Activated CD8-positive, alpha-beta memory T cell treated with anti-CD3 and anti-CD28 coated beads, Interleukin-2, amount 10 ng/mL, durations not matched to agents 7 days and 5 days (primary cell): ENCODE measurements at regions not wholly inside any gene's neighbourhood (a gene's known extent, or its start where the extent isn't known, plus 50 kb on each side); places are given as distances from the start of the nearest gene placed in this dataset.

Experiments used
- ATAC-seq: fragments of 150-1000 bp; cut with Tn5 transposase; one replicate; pipeline ENCODE4 v1.10.0; 2021; ENCODE audit warnings: moderate library complexity
- CTCF ChIA-PET: fragments of 350-600 bp; sonication (Branson Sonifier 250); formaldehyde crosslinking; loops from one replicate; lab custom pipeline; 2021; ENCODE audit warnings: antibody characterized with exemption; lab: Charles Lee
- DNase-seq: peaks from one replicate; pipeline ENCODE4 v3.0.0-alpha.2; 2020
- H3K27ac Mint-ChIP-seq: one replicate; pipeline ENCODE4 v1.8.0; 2021; ENCODE audit warnings: mild to moderate bottlenecking, mixed read lengths
- H3K27me3 Mint-ChIP-seq: one replicate; pipeline ENCODE4 v1.8.0; 2021; ENCODE audit warnings: mixed read lengths
- H3K36me3 Mint-ChIP-seq: one replicate; pipeline ENCODE4 v1.8.0; 2021; ENCODE audit warnings: mild to moderate bottlenecking, mixed read lengths
- H3K4me1 Mint-ChIP-seq: one replicate; pipeline ENCODE4 v1.8.0; 2021; ENCODE audit warnings: mixed read lengths
- H3K4me3 Mint-ChIP-seq: one replicate; pipeline ENCODE4 v1.8.0; 2021; ENCODE audit warnings: mild to moderate bottlenecking, moderate library complexity, mixed read lengths
- H3K9me3 Mint-ChIP-seq: one replicate; pipeline ENCODE4 v1.8.0; 2022; ENCODE audit warnings: low read depth, mixed read lengths

DNA sequence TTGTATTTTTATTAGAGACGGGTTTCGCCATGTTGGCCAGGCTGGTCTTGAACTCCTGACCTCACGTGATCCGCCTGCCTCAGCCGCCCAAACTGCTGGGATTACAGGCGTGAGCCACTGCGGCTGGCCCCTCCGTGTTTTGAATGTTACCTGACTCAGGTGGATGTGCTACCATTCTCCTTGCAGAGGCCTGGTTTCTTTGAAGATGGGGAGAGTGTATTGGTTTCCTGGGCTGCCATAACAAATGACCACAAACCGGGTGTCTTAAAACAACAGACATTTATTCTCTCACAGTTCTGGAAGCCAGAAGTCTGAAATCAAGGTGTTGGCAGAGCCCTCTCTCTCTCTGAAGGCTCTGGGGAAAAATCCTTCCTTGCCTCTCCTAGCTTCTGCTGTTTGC, 98.0 kb downstream of the IRF2BPL start:
- Mint-ChIP-seq H3K36me3 (peaks cover 1% of the 10 kb centered on the region), H3K9me3 (no peaks in the 10 kb centered on the region), H3K4me3 (no peak overlapping the region), H3K27me3 (no peaks in the 10 kb centered on the region), H3K4me1 (peaks cover 61% of the 10 kb centered on the region), H3K27ac (peak overlapping the region; percentile 64)
- ATAC-seq (no peak), DNase-seq (no peak)
- CTCF ChIA-PET = interaction anchor here (0.9 to 5.3 kb wide), 14 partner anchors 11 to 141 kb away, joined by 3 to 31 read pairs (median 5); no protein-coding TSS in a partner anchor

GRCh38 chr14:76929927-76930326, 98.6 kb downstream of the IRF2BPL start:
- Mint-ChIP-seq H3K27me3 (no peaks in the 10 kb centered on the region), H3K4me1 (peaks cover 65% of the 10 kb centered on the region), H3K36me3 (peaks cover 1% of the 10 kb centered on the region), H3K4me3 (peak overlapping the region; percentile 58), H3K27ac (peak overlapping the region; percentile 89), H3K9me3 (no peaks in the 10 kb centered on the region)
- CTCF ChIA-PET = interaction anchor here (0.7 to 5.3 kb wide), 18 partner anchors 10 to 141 kb away, joined by 3 to 31 read pairs (median 5); no protein-coding TSS in a partner anchor
- ATAC-seq (peak; percentile 79), DNase-seq (peak; percentile 82)

DNA sequence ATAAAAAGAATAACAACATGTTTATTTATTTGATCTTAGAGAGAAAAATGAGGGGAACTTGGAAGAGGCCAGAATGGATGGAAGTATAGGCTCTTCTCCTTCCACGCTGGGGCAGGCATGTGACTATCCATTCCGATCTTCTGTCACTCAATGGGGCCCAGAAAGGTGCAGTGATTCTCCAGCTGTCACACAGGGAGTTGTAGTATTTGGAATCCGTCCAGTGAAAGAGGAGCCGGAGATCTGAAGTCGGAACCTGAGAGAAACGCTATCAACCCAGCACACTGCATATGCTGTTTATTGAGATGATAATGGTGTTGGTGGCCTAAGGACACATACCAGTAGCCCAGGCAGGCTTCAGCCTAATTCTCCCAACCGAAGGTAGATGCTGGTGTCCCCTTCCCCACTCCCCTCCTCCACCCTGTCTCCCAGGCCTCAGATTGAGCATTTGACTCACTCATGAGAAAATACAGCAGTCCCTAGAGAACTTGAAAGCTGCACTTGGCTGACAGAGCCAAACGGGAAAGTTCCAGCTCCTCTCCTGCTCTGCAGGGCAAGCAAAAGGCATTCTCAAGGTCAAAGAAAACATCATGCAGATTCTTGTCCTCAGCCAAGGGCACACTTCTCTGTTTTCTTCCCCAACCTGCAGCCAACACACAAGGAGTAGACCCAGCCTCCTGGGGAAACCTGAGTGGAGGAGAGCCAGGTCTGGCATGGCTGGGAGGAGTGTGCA, 100.4 kb downstream of the IRF2BPL start:
- Mint-ChIP-seq H3K9me3 (no peaks in the 10 kb centered on the region), H3K27ac (peak overlapping the region; percentile 27), H3K36me3 (peaks cover 1% of the 10 kb centered on the region), H3K27me3 (no peaks in the 10 kb centered on the region), H3K4me1 (peaks cover 65% of the 10 kb centered on the region), H3K4me3 (no peak overlapping the region)
- CTCF ChIA-PET = interaction anchor here (1.6 to 5.3 kb wide), 3 partner anchors 13 to 113 kb away, joined by 4 to 31 read pairs (median 5); no protein-coding TSS in a partner anchor
- no peak for ATAC-seq
- DNase-seq = no peak

- H3K4me3 Mint-ChIP-seq = peak overlapping the region; percentile 32
- CTCF ChIA-PET = interaction anchor here (0.9 to 7.1 kb wide), 6 partner anchors 9 to 127 kb away, joined by 3 to 58 read pairs (median 4); no protein-coding TSS in a partner anchor
- peaks cover 1% of the 10 kb centered on the region for H3K36me3 Mint-ChIP-seq
- ATAC-seq = peak; percentile 79
- no peaks in the 10 kb centered on the region for H3K27me3 Mint-ChIP-seq
- no peaks in the 10 kb centered on the region for H3K9me3 Mint-ChIP-seq
- H3K27ac Mint-ChIP-seq = peak overlapping the region; percentile 79
- H3K4me1 Mint-ChIP-seq = peaks cover 65% of the 10 kb centered on the region
- peak; percentile 88 for DNase-seq
These were observed 100.5 kb downstream of the LRRC74A start for GRCh38 chr14:76926521-76927251.

DNA sequence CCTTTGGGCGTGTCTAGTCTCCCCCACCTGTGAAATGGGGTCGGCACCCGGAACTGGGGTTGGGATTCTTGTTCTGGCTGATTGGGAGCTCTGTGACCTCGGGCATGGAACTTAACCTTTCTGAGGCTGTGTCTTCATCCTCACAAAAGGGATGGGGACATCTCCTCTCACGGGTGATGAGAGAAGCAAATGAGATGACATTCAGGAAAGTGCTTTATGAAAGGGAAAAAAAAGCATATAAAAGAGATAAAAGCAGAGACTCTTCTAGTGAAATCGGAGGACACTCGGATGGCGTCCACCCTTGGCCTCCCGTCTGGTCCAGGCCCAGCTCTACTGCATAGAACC, 98.9 kb downstream of the LRRC74A start:
- H3K9me3 Mint-ChIP-seq = no peaks in the 10 kb centered on the region
- H3K4me3 Mint-ChIP-seq = no peak overlapping the region
- CTCF ChIA-PET = interaction anchor here (1.1 to 7.1 kb wide), 7 partner anchors 8 to 146 kb away, joined by 3 to 58 read pairs (median 3); no protein-coding TSS in a partner anchor
- peaks cover 1% of the 10 kb centered on the region for H3K36me3 Mint-ChIP-seq
- no peak for DNase-seq
- H3K4me1 Mint-ChIP-seq = peaks cover 51% of the 10 kb centered on the region
- ATAC-seq = no peak
- H3K27me3 Mint-ChIP-seq = no peaks in the 10 kb centered on the region
- H3K27ac Mint-ChIP-seq = no peak overlapping the region

DNA sequence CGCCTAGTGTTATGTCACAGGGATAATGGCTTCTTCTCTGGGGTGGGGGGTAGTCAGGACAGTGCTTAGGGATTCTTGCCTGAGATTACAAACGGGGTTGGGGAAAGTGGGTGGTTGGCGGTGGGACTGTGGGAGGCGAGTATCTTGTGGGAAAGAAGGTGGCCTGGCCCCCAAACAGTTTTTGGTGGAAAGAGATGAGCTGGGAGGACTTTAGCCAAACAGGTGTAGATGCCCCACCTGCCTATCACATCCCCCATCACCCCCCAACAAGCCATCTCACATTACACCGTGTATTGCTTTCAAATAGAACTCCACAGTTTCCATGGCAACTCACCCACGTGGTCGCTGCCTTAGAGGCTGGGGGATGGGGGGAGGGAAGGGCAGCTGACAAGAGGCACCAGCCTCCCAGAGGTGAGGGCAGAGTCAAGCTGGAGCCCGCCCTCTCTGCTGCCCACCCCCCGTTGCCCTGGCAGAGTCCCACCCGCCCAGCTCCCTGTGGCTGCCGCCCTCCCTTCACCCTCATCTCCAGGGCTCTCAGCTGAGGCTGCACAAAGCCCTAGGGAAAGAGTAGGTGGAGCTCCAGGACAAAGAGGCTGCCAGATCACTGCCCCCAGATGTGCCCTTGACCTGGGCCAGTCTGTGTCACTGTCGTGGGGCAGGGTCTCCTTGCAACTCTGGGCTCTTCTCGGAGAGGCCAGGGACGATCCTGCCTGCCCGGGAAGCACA, 98.3 kb downstream of the LRRC74A start:
- no peak overlapping the region for H3K27ac Mint-ChIP-seq
- no peak overlapping the region for H3K4me3 Mint-ChIP-seq
- CTCF ChIA-PET = interaction anchor here (0.8 to 7.1 kb wide), 8 partner anchors 12 to 146 kb away, joined by 3 to 58 read pairs (median 3); no protein-coding TSS in a partner anchor
- H3K36me3 Mint-ChIP-seq = no peaks in the 10 kb centered on the region
- H3K4me1 Mint-ChIP-seq = peaks cover 50% of the 10 kb centered on the region
- no peaks in the 10 kb centered on the region for H3K27me3 Mint-ChIP-seq
- no peaks in the 10 kb centered on the region for H3K9me3 Mint-ChIP-seq
- DNase-seq (peak; percentile 48), ATAC-seq (no peak)

DNA sequence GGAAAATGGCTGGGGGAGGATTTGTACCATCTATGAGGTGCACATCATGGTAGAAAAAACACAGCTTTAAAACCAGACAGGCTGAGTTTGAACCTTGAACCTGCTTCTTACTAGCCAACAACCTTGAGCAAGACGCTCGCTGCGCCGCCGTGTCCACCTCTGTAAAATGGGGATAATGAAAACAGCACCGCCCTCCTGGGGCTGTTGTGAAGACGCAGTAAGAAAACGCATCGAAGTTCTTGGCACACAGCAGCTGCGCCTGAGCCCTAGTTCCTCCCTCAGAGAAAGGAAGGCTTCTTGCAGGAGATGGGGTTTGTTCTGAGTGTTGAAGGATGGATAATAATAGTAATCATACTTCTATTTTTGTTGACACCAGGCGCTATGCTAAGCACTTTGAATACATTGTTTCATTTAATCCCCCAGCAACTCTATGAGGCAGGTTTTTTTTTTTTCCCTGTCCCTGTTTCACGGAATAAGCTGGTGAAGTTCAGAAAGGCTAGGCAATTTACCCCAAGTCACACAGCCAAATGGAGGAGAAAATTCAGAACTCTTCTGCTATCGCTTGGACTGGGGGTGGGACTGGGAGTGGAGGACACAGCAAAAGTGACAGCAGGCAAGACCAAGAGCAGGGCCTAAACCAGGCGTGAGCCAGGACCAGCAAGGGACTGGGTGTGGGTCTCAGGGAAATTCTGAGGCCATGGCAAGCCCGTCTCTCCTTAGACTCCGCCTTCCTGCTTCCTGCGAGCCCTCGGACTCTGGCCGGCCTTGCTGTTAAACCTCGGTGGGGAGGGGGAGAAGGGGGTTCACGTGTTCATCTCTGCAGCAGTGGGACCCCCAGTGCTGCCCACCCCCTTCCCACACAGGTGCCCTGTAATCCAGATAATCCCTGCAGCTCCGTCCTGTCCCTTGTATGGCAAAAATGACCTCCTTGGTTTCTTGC, 97.5 kb downstream of the LRRC74A start:
- Mint-ChIP-seq H3K4me1 (peaks cover 44% of the 10 kb centered on the region), H3K9me3 (no peaks in the 10 kb centered on the region)
- CTCF ChIA-PET = interaction anchor here (0.8 to 7.1 kb wide), 6 partner anchors 11 to 130 kb away, joined by 3 to 58 read pairs (median 3); no protein-coding TSS in a partner anchor

DNA sequence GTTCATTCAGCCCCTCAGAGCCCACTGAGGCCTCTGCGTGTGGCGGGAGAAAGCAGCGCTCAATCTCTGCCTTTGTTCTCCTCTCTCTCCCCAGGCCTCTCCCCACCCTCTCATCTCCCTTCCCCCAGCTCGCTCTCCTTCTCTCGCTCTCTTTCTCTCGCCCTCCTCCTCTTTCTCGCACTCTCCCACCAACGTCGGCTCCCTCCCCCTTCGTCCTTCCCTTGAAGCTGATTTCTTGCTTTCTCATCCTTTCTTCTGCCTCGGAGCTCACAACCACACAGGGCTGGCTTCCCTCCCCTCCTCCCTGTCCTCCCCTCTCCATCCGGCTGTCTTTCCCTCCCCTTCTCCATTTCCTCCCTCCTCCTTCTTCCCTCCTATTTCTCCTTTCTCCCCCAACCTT, 96.4 kb downstream of the LRRC74A start:
- Mint-ChIP-seq H3K9me3 (no peaks in the 10 kb centered on the region), H3K4me3 (no peak overlapping the region), H3K4me1 (peaks cover 34% of the 10 kb centered on the region), H3K27me3 (no peaks in the 10 kb centered on the region), H3K36me3 (no peaks in the 10 kb centered on the region), H3K27ac (no peak overlapping the region)
- no peak for ATAC-seq
- CTCF ChIA-PET = interaction anchor here (1.2 to 7.1 kb wide), 2 partner anchors 10 to 42 kb away, joined by 3 to 58 read pairs; no protein-coding TSS in a partner anchor
- no peak for DNase-seq

More for the DNA sequence above, 97.5 kb downstream of the LRRC74A start:
- no peaks in the 10 kb centered on the region for H3K36me3 Mint-ChIP-seq
- H3K4me3 Mint-ChIP-seq = no peak overlapping the region
- ATAC-seq (no peak), DNase-seq (no peak)
- no peaks in the 10 kb centered on the region for H3K27me3 Mint-ChIP-seq
- H3K27ac Mint-ChIP-seq = no peak overlapping the region

GRCh38 chr14:76922092-76922491, 95.9 kb downstream of the LRRC74A start:
- H3K4me3 Mint-ChIP-seq = no peak overlapping the region
- CTCF ChIA-PET = interaction anchor here (0.8 to 14.2 kb wide), 3 partner anchors 10 to 148 kb away, joined by 4 to 221 read pairs (median 58); no protein-coding TSS in a partner anchor
- no peak for DNase-seq
- no peaks in the 10 kb centered on the region for H3K27me3 Mint-ChIP-seq
- no peaks in the 10 kb centered on the region for H3K9me3 Mint-ChIP-seq
- no peaks in the 10 kb centered on the region for H3K36me3 Mint-ChIP-seq
- ATAC-seq = no peak
- H3K27ac Mint-ChIP-seq = no peak overlapping the region
- peaks cover 29% of the 10 kb centered on the region for H3K4me1 Mint-ChIP-seq

- H3K27me3 Mint-ChIP-seq = no peaks in the 10 kb centered on the region
- H3K4me1 Mint-ChIP-seq = peaks cover 20% of the 10 kb centered on the region
- no peaks in the 10 kb centered on the region for H3K36me3 Mint-ChIP-seq
- CTCF ChIA-PET = interaction anchor here (0.5 to 14.2 kb wide), 12 partner anchors 8 to 173 kb away, joined by 3 to 221 read pairs (median 8); no protein-coding TSS in a partner anchor
- H3K27ac Mint-ChIP-seq = no peak overlapping the region
- no peak overlapping the region for H3K4me3 Mint-ChIP-seq
- DNase-seq = no peak
- no peak for ATAC-seq
- no peaks in the 10 kb centered on the region for H3K9me3 Mint-ChIP-seq
These were observed 94.8 kb downstream of the LRRC74A start for GRCh38 chr14:76921088-76921399.

- H3K4me3 Mint-ChIP-seq = no peak overlapping the region
- H3K27me3 Mint-ChIP-seq = no peaks in the 10 kb centered on the region
- no peak overlapping the region for H3K27ac Mint-ChIP-seq
- ATAC-seq = no peak
- no peaks in the 10 kb centered on the region for H3K9me3 Mint-ChIP-seq
- peaks cover 14% of the 10 kb centered on the region for H3K4me1 Mint-ChIP-seq
- DNase-seq = no peak
- no peaks in the 10 kb centered on the region for H3K36me3 Mint-ChIP-seq
- CTCF ChIA-PET = interaction anchor here (0.5 to 14.2 kb wide), 14 partner anchors 8 to 173 kb away, joined by 3 to 221 read pairs (median 8); no protein-coding TSS in a partner anchor
These were observed 94.3 kb downstream of the LRRC74A start for GRCh38 chr14:76920331-76921087.
